Lower leg skin (tissue), 3 donors: ENCODE measurements at regions not wholly inside any gene's neighbourhood (a gene's known extent, or its start where the extent isn't known, plus 50 kb on each side); places are given as distances from the start of the nearest gene placed in this dataset.

Source experiments
- CTCF ChIP-seq, 3 donors: fragments of 450-650 bp; IDR thresholded peaks; one replicate each; pipeline ENCODE4 v1.5.1; 2016; ENCODE audit warnings: antibody characterized with exemption in 3 of 3, mild to moderate bottlenecking in 3 of 3, moderate library complexity in 2 of 3
- POLR2A ChIP-seq, 2 donors: fragments of 450-650 bp; IDR thresholded peaks; one replicate each; pipeline ENCODE4 v1.6.1; 2016 to 2017; ENCODE audit warnings: antibody characterized with exemption in 2 of 2, mild to moderate bottlenecking in 1 of 2, moderate library complexity in 1 of 2

GRCh38 chr5:166671811-166672210 lies 1619.6 kb upstream of the WWC1 start:
- no peak for TF ChIP-seq CTCF (IDR thresholded peaks at IDR 0.05)
- no peak for TF ChIP-seq POLR2A (IDR thresholded peaks at IDR 0.05)
